ENCODE measurements at regions not wholly inside any gene's neighbourhood (a gene's known extent, or its start where the extent isn't known, plus 50 kb on each side); places are given as distances from the start of the nearest gene placed in this dataset.
A peak's percentile ranks its signal among the peaks of the same experiment; 100 is the strongest.

DNA sequence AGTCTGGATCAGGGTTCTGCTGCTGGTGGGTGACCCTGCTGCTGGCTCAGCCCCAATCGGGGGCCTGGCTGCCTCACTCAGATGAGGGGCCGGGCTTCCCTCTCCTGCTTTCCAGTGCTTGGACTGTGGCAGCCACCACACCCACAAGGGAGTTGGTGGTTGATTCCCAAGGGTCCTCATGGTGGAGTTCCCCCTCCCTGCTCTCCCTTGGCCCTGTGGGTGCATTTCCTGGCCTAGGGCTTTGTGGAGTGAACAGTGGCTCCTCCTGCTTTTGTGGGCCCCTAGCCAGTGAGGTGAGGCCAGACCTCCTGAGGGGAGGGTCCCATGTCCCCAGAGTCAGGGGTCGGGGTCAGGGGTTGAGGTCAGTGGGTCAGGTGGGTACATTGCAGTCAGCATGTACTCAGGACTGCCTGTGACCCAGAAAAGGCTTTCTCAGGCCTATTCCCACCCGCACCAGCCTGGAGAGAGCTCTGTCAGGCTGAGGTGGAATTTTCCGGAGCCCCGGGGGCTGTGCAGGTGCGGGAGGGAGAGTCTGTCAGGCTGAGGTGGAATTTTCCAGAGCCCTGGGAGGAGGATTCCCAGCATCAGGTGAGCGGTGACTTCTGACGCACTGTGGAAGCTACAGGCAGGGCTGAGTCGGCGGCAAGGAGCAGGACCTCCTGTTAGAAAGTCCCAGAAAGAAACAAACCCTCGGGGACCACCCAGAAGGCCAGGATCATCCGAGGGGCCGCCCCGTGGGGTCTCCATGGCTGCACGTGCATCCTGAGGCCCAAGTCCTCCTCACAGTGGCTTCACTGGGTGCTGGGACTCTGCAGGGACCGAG is 94.4 kb upstream of the INSIG1 start:
- CTCF ChIA-PET = no interaction called here
- POLR2A ChIA-PET = interaction anchor here (4.8 kb wide), 1 partner anchor 94 kb away, joined by 176 read pairs; the partner anchor contains the start of gene INSIG1
- DNase-seq (peak; percentile 21), ATAC-seq (ENCODE audit: low read depth) (no peak)
- intact Hi-C loops (cut with micrococcal nuclease) = no loop called here
- Mint-ChIP-seq H3K36me3 (ENCODE audit: low read depth) (peaks cover 2% of the 10 kb centered on the region), H3K4me3 (no peak overlapping the region), H3K27me3 (no peaks in the 10 kb centered on the region), H3K9me3 (peaks cover 3% of the 10 kb centered on the region), H3K4me1 (peaks cover 47% of the 10 kb centered on the region), H3K27ac (no peak overlapping the region)
- TF ChIP-seq CTCF (IDR thresholded peaks at IDR 0.05) = no peak

DNA sequence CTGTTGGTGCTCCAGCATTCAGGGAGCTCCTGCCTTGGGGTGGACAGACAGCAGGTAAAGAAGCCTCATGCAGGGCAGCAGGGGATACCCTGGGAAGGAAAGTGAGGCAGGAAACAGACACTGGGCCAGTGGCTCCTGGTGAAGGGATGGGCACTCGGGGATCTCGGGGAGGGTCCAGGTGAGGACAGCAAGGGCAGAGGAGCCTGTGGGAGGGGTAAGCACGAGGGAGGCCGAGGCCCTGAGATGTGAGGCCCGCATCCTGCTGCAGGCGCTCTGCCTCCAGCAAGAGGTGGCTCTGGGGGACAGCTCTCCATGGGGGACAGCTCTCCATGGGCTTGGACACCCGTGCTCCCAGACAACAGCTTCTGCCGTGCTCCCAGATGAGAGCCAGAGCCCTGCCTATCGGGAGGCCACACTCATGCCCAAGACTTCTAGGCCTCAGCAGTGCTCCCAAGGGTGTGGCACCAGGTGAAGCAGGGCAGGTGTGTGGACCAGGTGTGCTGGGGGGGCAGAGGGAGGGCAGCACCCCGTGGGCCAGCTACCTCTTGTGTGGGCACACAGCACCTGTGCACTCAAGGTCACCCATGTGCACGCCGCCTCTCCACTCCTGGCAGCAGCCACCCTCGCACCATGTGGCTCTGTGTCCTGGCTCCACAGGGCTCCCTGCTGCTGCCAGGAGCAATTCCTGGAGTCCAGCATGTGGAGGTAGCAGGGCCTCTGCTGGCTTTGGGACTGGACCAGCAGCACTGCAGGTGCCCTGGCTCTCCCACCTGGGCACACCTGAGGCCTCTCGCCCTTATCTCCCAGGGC is 93.6 kb upstream of the INSIG1 start:
- Mint-ChIP-seq H3K27me3 (no peaks in the 10 kb centered on the region), H3K36me3 (ENCODE audit: low read depth) (peaks cover 2% of the 10 kb centered on the region), H3K9me3 (peaks cover 3% of the 10 kb centered on the region), H3K4me1 (peaks cover 38% of the 10 kb centered on the region), H3K27ac (no peak overlapping the region), H3K4me3 (no peak overlapping the region)
- DNase-seq = peak; percentile 15
- no peak for ATAC-seq (ENCODE audit: low read depth)
- TF ChIP-seq CTCF (IDR thresholded peaks at IDR 0.05) = no peak
- ChIA-PET POLR2A (interaction anchor here (1.2 to 4.8 kb wide), 2 partner anchors 94 to 201 kb away, joined by 5 to 176 read pairs; partner anchors contain the start of genes INSIG1 and PAXIP1), CTCF (interaction anchor here (1.1 to 2.1 kb wide), 2 partner anchors 141 to 277 kb away, joined by 4 to 9 read pairs; no protein-coding TSS in a partner anchor)
- intact Hi-C loops (cut with micrococcal nuclease) = no loop called here

- Mint-ChIP-seq H3K4me1 (peaks cover 32% of the 10 kb centered on the region), H3K27me3 (no peaks in the 10 kb centered on the region), H3K4me3 (peak overlapping the region; percentile 82), H3K36me3 (ENCODE audit: low read depth) (peaks cover 2% of the 10 kb centered on the region), H3K27ac (peak overlapping the region; percentile 97), H3K9me3 (peaks cover 3% of the 10 kb centered on the region)
- DNase-seq (peak; percentile 15), ATAC-seq (ENCODE audit: low read depth) (no peak)
- TF ChIP-seq CTCF (IDR thresholded peaks at IDR 0.05) = no peak
- intact Hi-C loops (cut with micrococcal nuclease) = loop anchor here (1.0 to 5.0 kb wide), 8 partner anchors 15 to 1932 kb away; partner anchors contain the start of genes INSIG1, PAXIP1, RBM33 and UBE3C
- ChIA-PET POLR2A (interaction anchor here (0.6 to 4.8 kb wide), 9 partner anchors 8 to 277 kb away, joined by 3 to 176 read pairs (median 5); partner anchors contain the start of genes INSIG1 and PAXIP1), CTCF (interaction anchor here (0.9 to 2.1 kb wide), 4 partner anchors 14 to 277 kb away, joined by 3 to 9 read pairs (median 6); no protein-coding TSS in a partner anchor)
Measured at GRCh38 chr7:155204744-155205367, 92.8 kb upstream of the INSIG1 start.

- ChIA-PET POLR2A (interaction anchor here (0.6 to 4.8 kb wide), 15 partner anchors 9 to 438 kb away, joined by 3 to 176 read pairs (median 3); partner anchors contain the start of genes INSIG1 and PAXIP1), CTCF (interaction anchor here (0.9 to 2.1 kb wide), 5 partner anchors 15 to 278 kb away, joined by 3 to 9 read pairs (median 6); no protein-coding TSS in a partner anchor)
- peak overlapping the region; percentile 82 for H3K4me3 Mint-ChIP-seq
- peak; percentile 81 for ATAC-seq (ENCODE audit: low read depth)
- TF ChIP-seq CTCF (IDR thresholded peaks at IDR 0.05) = no peak
- peaks cover 3% of the 10 kb centered on the region for H3K9me3 Mint-ChIP-seq
- H3K27me3 Mint-ChIP-seq = no peaks in the 10 kb centered on the region
- DNase-seq = peak; percentile 75
- H3K27ac Mint-ChIP-seq = peak overlapping the region; percentile 97
- peaks cover 32% of the 10 kb centered on the region for H3K4me1 Mint-ChIP-seq
- peaks cover 2% of the 10 kb centered on the region for H3K36me3 Mint-ChIP-seq (ENCODE audit: low read depth)
- intact Hi-C loops (cut with micrococcal nuclease) = loop anchor here (1.0 to 5.0 kb wide), 9 partner anchors 15 to 1932 kb away; partner anchors contain the start of genes INSIG1, LMBR1, PAXIP1 and RBM33
Measured at GRCh38 chr7:155205368-155206317, 92.0 kb upstream of the INSIG1 start.

Data from activated B cell treated with CpG ODN at 0.5 μM for 24 hours (primary cell).